Mucosa of rectum (tissue), 2 donors: ENCODE measurements at regions not wholly inside any gene's neighbourhood (a gene's known extent, or its start where the extent isn't known, plus 50 kb on each side); places are given as distances from the start of the nearest gene placed in this dataset.

Source experiments
- H3K27ac ChIP-seq, 2 donors: one replicate each; pipeline ENCODE4 v1.7.0; 2013; ENCODE audit warnings: inconsistent platforms in 2 of 2, low read depth in 2 of 2, low read length in 2 of 2
- H3K27me3 ChIP-seq, 2 donors: one replicate each; pipeline ENCODE4 v1.7.0; 2013; ENCODE audit warnings: low read length in 2 of 2; ENCODE audit not compliant: control insufficient read depth in 2 of 2, insufficient read depth in 2 of 2
- H3K36me3 ChIP-seq, 2 donors: one replicate each; pipeline ENCODE4 v1.7.0; 2013; ENCODE audit warnings: low read length in 2 of 2; ENCODE audit not compliant: control insufficient read depth in 2 of 2, insufficient read depth in 2 of 2
- H3K4me1 ChIP-seq, 2 donors: one replicate each; pipeline ENCODE4 v1.7.0; 2013; ENCODE audit warnings: low read length in 2 of 2, mild to moderate bottlenecking in 1 of 2; ENCODE audit not compliant: control insufficient read depth in 2 of 2, insufficient read depth in 2 of 2
- H3K4me3 ChIP-seq, 2 donors: one replicate each; pipeline ENCODE4 v1.7.0; 2013; ENCODE audit warnings: low read length in 2 of 2
- H3K9ac ChIP-seq, 2 donors: one replicate each; pipeline ENCODE4 v1.7.0; 2013; ENCODE audit warnings: low read length in 2 of 2, low read depth in 1 of 2, mild to moderate bottlenecking in 1 of 2
- H3K9me3 ChIP-seq, 2 donors: one replicate each; pipeline ENCODE4 v1.7.0; 2013; ENCODE audit warnings: low read length in 2 of 2; ENCODE audit not compliant: control insufficient read depth in 2 of 2
- donor health status: healthy.
- donor health status: Normal muscosa, but diverticular disease.

GRCh38 chr2:236678307-236678975, 108.8 kb downstream of the ACKR3 start:
- Histone ChIP-seq H3K9ac (no peak overlapping the region), H3K4me3 (no peak overlapping the region), H3K4me1 (no peaks in the 10 kb centered on the region), H3K27ac (no peak overlapping the region), H3K9me3 (no peaks in the 10 kb centered on the region), H3K27me3 (no peaks in the 10 kb centered on the region), H3K36me3 (no peaks in the 10 kb centered on the region)

GRCh38 chr2:236679884-236680860, 110.5 kb downstream of the ACKR3 start:
- Histone ChIP-seq H3K9me3 (no peaks in the 10 kb centered on the region), H3K27ac (no peak overlapping the region), H3K36me3 (no peaks in the 10 kb centered on the region), H3K27me3 (no peaks in the 10 kb centered on the region), H3K4me1 (no peaks in the 10 kb centered on the region), H3K9ac (no peak overlapping the region), H3K4me3 (no peak overlapping the region)

GRCh38 chr2:236682651-236683422, 113.2 kb downstream of the ACKR3 start:
- H3K36me3 ChIP-seq, result no peaks in the 10 kb centered on the region
- no peak overlapping the region for H3K4me3 ChIP-seq
- H3K9ac ChIP-seq, result no peak overlapping the region
- no peaks in the 10 kb centered on the region for H3K4me1 ChIP-seq
- H3K9me3 ChIP-seq, result no peaks in the 10 kb centered on the region
- H3K27me3 ChIP-seq, result no peaks in the 10 kb centered on the region
- H3K27ac ChIP-seq, result no peak overlapping the region

- Histone ChIP-seq H3K9me3 (no peaks in the 10 kb centered on the region), H3K9ac (no peak overlapping the region), H3K27me3 (no peaks in the 10 kb centered on the region), H3K36me3 (no peaks in the 10 kb centered on the region), H3K4me1 (no peaks in the 10 kb centered on the region), H3K4me3 (no peak overlapping the region), H3K27ac (no peak overlapping the region)
Measured at GRCh38 chr2:236684504-236685256, 115.1 kb downstream of the ACKR3 start.

- Histone ChIP-seq H3K27me3 (no peaks in the 10 kb centered on the region), H3K9ac (no peak overlapping the region), H3K4me3 (no peak overlapping the region), H3K36me3 (no peaks in the 10 kb centered on the region), H3K9me3 (no peaks in the 10 kb centered on the region), H3K4me1 (no peaks in the 10 kb centered on the region), H3K27ac (no peak overlapping the region)
Measured at GRCh38 chr2:236685361-236685760, 115.7 kb downstream of the ACKR3 start.

GRCh38 chr2:236685979-236686520, 116.4 kb downstream of the ACKR3 start:
- no peak overlapping the region for H3K4me3 ChIP-seq
- H3K27me3 ChIP-seq, result no peaks in the 10 kb centered on the region
- no peaks in the 10 kb centered on the region for H3K36me3 ChIP-seq
- no peaks in the 10 kb centered on the region for H3K4me1 ChIP-seq
- no peak overlapping the region for H3K9ac ChIP-seq
- H3K27ac ChIP-seq, result no peak overlapping the region
- H3K9me3 ChIP-seq, result no peaks in the 10 kb centered on the region

- Histone ChIP-seq H3K27me3 (no peaks in the 10 kb centered on the region), H3K9ac (no peak overlapping the region), H3K4me3 (no peak overlapping the region), H3K27ac (no peak overlapping the region), H3K9me3 (no peaks in the 10 kb centered on the region), H3K4me1 (no peaks in the 10 kb centered on the region), H3K36me3 (no peaks in the 10 kb centered on the region)
Measured at GRCh38 chr2:236686561-236686960, 116.9 kb downstream of the ACKR3 start.

GRCh38 chr2:236687296-236687965, 117.8 kb downstream of the ACKR3 start:
- Histone ChIP-seq H3K9ac (no peak overlapping the region), H3K27ac (no peak overlapping the region), H3K4me3 (no peak overlapping the region), H3K4me1 (no peaks in the 10 kb centered on the region), H3K27me3 (no peaks in the 10 kb centered on the region), H3K36me3 (no peaks in the 10 kb centered on the region), H3K9me3 (no peaks in the 10 kb centered on the region)

GRCh38 chr2:236688157-236688556, 118.5 kb downstream of the ACKR3 start:
- H3K4me3 ChIP-seq, result no peak overlapping the region
- H3K4me1 ChIP-seq, result peaks cover 0 to 3% of the 10 kb centered on the region in 2 donors
- no peak overlapping the region for H3K27ac ChIP-seq
- H3K9me3 ChIP-seq, result no peaks in the 10 kb centered on the region
- H3K9ac ChIP-seq, result no peak overlapping the region
- no peaks in the 10 kb centered on the region for H3K36me3 ChIP-seq
- no peaks in the 10 kb centered on the region for H3K27me3 ChIP-seq
